ENCODE measurements at regions not wholly inside any gene's neighbourhood (a gene's known extent, or its start where the extent isn't known, plus 50 kb on each side); places are given as distances from the start of the nearest gene placed in this dataset.

DNA sequence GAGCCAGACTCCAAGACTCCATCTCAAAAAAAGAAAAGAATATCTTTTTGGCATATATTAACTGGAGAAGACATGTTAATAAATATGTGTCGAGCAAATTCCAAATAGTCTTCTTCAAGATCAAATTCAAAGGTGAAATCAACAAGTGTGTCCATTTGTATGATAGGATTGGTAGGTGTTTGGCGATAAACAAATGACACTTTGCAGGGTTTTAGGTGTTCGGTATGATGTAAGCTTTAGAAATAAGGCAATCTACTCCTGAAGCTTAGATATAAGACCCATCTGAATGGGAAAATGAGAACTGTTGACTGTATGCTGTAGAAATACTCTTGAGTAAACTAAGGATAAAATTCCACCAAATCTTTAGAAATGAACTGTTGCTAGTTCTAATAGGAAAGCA, 75.8 kb upstream of the FNDC3B start:
- DNase-seq (ENCODE audit: low spot score): no peak
- TF ChIP-seq, protein P1, sequence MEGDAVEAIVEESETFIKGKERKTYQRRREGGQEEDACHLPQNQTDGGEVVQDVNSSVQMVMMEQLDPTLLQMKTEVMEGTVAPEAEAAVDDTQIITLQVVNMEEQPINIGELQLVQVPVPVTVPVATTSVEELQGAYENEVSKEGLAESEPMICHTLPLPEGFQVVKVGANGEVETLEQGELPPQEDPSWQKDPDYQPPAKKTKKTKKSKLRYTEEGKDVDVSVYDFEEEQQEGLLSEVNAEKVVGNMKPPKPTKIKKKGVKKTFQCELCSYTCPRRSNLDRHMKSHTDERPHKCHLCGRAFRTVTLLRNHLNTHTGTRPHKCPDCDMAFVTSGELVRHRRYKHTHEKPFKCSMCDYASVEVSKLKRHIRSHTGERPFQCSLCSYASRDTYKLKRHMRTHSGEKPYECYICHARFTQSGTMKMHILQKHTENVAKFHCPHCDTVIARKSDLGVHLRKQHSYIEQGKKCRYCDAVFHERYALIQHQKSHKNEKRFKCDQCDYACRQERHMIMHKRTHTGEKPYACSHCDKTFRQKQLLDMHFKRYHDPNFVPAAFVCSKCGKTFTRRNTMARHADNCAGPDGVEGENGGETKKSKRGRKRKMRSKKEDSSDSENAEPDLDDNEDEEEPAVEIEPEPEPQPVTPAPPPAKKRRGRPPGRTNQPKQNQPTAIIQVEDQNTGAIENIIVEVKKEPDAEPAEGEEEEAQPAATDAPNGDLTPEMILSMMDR (conservative IDR thresholded peaks at IDR 0.05; ENCODE audit: low read depth): no peak
- CTCF ChIA-PET: no interaction called here
- no peak overlapping the region for H3K27ac ChIP-seq
- POLR2A ChIA-PET (ENCODE audit: low non-redundant PET): no interaction called here

DNA sequence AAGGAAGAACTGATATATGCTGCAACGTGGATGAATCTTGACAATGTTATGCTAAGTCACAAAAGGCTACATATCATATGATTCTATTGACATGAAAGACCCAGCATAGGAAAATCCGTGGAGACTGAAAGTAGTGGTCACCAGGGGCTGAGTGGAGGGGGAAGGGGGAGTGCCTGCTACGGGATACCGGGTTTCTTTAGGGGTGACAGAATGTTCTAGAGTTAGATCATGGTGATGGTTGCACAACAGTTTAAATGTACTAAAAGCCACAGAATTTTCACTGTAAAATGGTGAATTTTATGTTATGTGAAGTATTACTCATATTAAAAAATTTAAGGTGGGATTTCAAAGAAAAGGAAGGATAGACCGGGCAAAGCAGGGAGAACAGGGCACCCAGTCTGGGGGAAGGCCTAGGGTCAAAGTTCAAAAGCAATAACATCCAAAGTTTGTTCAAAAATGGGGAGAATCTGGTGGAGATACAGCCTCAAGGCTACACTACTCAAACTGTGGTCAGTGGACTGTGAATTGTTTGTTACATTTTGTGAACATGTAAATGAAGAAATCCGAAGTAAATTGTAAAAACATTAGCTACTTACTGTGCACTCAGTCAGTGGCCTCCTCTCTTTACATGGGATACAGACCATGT, 74.2 kb upstream of the FNDC3B start:
- ChIA-PET CTCF (no interaction called here), POLR2A (ENCODE audit: low non-redundant PET) (no interaction called here)
- TF ChIP-seq, protein P1 (conservative IDR thresholded peaks at IDR 0.05; ENCODE audit: low read depth): no peak
- H3K27ac ChIP-seq: no peak overlapping the region
- no peak for DNase-seq (ENCODE audit: low spot score)

DNA sequence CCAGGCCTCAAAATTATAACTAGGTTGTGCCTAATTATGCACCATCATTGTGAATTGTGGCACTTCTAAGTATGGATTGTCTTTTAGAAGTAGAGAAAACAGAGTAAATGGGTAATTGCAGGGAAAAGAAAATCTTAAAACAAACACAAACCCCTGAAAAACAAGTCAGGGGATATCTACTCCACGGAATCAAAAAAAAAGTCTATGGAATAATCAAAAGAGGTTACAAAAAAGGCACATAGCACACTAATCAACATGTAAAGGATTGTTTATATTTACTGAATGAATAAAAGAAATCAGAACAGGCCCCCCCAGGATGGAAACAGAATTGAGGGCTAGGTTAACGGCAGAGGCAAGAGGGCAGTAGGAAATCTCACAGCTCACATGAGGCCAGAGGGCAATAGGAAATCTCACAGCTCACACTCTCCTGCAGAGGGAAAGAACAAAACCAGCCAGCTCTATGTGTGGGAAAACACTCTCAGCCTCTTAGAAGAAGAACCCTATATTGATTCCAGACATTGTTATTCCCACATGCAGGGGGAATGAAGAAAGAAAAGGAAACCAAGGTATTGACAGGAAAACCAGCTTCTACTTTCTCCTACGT, 72.7 kb upstream of the FNDC3B start:
- no peak overlapping the region for H3K27ac ChIP-seq
- POLR2A ChIA-PET (ENCODE audit: low non-redundant PET): no interaction called here
- TF ChIP-seq, protein P1 (conservative IDR thresholded peaks at IDR 0.05; ENCODE audit: low read depth): no peak
- CTCF ChIA-PET: no interaction called here
- no peak for DNase-seq (ENCODE audit: low spot score)

DNA sequence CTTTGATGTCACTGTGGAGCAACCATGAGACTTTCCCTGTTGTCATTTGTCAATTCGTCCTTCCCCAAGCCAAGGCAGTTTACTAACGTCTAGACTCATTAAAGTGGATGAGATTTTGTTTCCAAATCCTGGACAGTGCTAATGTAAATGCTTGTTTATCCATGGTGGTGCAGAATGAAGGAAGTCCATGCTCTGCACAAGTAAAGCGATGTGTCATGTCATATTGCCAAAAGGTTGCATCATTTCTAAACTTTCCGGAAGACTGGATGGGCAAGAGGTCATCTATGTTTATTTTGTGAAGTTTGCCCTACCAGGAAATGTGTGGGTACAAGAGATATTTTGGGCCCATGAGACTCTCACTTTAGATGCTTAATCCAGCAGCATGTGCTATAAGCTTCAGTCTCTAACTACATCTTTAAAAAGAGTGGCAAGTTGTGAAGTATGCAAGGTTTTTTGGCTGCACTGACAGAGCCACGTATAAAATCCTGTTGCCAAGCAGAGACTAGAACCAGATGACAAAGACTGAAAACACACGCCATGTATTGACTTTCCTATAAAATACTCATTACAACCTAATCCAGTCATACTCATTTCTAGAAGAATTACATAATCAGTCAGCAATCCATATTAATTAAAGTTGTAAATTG, 72.1 kb upstream of the FNDC3B start:
- ChIA-PET CTCF (no interaction called here), POLR2A (ENCODE audit: low non-redundant PET) (no interaction called here)
- H3K27ac ChIP-seq: no peak overlapping the region
- TF ChIP-seq, protein P1 (conservative IDR thresholded peaks at IDR 0.05; ENCODE audit: low read depth): no peak
- DNase-seq (ENCODE audit: low spot score): peak; percentile 39

DNA sequence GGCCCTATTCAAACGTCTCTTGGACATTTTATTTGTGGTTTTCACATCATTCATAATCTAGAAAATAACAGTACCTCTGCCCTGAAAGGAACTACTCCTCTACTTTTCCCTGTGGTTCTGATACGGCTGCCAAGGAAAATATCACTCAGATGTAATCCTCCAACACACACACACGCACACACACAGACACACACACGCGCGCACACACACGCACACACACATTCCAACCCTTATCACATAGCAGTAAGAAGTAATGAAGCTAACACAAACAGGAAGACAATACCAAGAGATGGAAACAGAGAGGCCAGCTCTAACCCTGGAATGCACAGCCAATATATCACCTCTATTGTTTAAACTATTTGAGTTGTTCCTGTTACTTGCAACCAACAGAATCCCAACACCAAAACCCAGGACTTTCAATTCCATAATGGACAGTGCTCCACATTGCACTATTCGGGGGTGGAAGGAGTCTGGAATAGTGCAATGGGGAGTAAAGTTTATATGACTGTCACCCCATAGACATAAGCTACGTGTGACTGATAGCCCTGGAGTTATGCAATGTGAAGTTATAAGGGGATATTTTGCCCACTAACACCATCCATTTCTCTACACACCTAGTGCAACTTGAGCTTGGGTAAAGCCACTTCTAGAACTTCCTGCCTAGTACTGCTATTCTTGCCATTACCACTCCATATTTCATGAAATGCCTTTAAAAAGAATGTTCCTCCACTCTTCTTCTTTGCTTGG, 71.3 kb upstream of the FNDC3B start:
- no peak for DNase-seq (ENCODE audit: low spot score)
- TF ChIP-seq, protein P1 (conservative IDR thresholded peaks at IDR 0.05; ENCODE audit: low read depth): no peak
- POLR2A ChIA-PET (ENCODE audit: low non-redundant PET): no interaction called here
- CTCF ChIA-PET: interaction anchor here (0.7 kb wide), 1 partner anchor 1562 kb away, joined by 3 read pairs; no protein-coding TSS in a partner anchor
- no peak overlapping the region for H3K27ac ChIP-seq

DNA sequence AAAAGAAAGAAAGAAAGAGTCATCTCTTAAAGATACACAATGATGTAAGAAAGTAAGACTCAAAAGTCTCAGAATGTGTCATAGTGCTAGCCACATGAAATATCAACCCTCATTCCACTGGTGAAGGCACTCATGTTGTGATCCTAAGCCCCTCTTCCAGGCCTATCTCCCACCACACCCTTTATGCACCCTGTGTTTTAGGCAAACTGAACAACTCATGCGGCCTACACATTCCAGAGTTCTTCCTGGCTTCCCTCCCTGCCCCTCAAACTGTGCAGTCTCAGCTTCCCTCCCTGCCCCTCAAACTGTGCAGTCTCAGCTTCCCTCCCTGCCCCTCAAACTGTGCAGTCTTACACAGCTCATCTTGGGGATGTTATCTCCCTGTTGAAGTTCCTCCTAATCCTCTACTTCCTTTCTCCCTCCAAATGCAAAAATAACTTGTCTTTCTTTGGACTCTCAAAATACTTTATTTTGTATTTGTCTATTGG, 69.0 kb upstream of the FNDC3B start:
- ChIA-PET CTCF (no interaction called here), POLR2A (ENCODE audit: low non-redundant PET) (no interaction called here)
- no peak for DNase-seq (ENCODE audit: low spot score)
- H3K27ac ChIP-seq: no peak overlapping the region
- TF ChIP-seq, protein P1 (conservative IDR thresholded peaks at IDR 0.05; ENCODE audit: low read depth): no peak
